ENCODE measurements at regions not wholly inside any gene's neighbourhood (a gene's known extent, or its start where the extent isn't known, plus 50 kb on each side); places are given as distances from the start of the nearest gene placed in this dataset.

GRCh38 chr15:68501259-68501591 lies 69.3 kb upstream of the ITGA11 start:
- DNase-seq: no peak

DNA sequence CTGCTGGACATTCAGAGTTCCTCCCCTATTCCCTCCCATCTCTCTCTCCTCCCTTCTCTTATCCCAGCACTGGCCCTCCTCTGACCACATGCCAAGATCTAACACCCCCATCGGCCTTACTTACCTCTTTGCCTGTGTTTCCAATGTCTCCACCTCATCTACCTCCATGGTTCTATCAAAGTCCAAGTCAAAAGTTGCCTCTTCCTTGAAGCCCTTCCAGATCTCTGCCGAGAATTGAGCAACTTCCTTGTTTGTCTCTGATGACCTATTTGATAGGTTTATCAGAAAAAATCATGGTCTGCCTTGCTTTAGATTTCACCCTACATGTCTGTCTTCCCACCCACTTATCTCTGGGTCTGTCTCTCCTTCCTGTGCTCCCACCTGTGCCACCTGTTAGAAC lies 69.7 kb upstream of the ITGA11 start:
- DNase-seq: peak in 1 of 3 donors; percentile 9

DNA sequence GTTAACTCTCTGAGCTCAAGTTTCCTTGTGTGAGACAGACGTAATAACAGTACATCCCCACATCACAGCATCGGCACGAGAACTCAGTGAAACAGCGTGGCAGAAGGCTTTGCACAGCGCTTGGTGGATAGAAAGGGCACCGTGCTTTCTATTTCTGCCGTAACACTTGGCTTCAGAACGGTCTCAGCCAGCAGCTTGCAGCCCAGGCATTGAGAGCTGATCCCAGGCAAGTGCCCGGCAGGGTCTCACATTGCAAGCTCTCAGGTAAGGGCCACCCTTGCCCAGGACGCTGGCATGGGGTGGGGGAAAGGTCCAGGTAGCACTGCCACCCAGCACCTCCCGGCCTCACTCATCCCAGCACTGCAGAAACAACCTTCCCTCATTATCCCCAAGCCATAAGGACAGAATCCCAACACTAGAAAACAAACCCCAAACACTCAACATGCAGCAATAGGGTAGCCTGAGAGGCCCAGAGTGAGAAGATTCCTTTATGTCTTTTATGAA lies 70.5 kb upstream of the ITGA11 start:
- DNase-seq: no peak

DNA sequence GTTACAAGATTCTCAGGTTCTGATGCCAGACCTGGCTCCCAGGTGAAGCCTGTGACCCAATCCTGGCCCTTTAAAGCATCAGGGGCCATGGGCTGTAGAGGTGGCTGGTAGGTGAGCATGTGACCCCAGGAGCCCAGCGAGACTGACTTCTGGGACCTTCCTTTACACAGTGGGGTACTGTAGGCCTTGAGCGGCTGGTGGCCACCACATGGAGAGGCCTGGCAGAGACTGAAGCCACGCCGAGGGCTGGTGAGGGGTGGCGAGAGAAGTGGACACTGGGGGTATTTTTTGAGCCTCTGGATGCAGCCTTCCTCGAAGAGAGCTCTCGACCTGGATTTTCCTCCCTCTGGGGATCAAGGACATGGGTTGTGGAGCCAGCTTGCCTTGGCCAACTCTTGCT lies 71.2 kb upstream of the ITGA11 start:
- DNase-seq: no peak

- DNase-seq: peak in 1 of 3 donors; percentile 3
These were observed 72.1 kb upstream of the ITGA11 start for GRCh38 chr15:68503791-68504680.

DNA sequence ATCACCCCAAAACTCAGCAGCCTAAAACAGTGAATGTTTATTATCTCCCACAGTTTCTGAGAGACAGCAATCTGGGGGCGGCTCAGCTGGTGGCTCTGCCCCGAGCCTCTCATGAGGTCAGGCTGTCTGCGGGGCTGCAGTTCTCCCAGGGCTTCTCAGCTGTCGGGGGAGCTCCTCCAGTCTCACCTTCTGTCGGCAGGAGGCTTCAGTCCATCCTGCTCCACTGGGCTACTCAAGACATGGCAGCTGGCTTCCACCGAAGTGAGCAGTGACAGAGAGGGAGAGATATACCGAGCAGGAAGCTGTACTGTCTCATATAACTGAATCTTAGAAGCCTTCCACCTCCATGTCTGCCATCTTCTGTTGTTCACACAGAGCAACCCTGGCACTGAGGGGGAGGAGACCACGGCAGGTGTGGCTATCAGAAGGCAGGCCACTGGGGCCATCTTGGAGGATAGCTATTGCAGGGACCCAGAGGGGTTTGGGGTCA lies 72.8 kb upstream of the ITGA11 start:
- DNase-seq: no peak

GRCh38 chr15:68506071-68506470 lies 72.7 kb upstream of the CORO2B start:
- no peak for DNase-seq

DNA sequence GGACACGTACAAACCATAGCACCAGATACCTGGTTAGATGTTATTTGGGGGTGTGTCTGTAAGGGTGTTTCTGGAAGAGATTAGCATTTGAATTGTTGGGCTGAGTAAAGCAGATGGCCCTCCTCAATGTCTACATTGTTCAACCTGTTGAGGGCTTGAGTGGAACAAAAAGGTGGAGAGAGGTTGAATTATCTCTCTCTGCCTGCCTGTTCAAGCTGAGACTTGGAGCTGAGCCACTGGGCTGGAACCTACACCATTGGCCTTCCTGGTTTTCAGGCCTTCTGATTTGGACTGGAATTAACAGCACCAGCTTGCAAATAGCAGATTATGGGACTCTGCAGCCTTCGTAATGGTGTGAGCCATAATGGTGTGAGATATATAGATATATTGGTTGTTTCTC lies 71.3 kb upstream of the CORO2B start:
- no peak for DNase-seq

DNA sequence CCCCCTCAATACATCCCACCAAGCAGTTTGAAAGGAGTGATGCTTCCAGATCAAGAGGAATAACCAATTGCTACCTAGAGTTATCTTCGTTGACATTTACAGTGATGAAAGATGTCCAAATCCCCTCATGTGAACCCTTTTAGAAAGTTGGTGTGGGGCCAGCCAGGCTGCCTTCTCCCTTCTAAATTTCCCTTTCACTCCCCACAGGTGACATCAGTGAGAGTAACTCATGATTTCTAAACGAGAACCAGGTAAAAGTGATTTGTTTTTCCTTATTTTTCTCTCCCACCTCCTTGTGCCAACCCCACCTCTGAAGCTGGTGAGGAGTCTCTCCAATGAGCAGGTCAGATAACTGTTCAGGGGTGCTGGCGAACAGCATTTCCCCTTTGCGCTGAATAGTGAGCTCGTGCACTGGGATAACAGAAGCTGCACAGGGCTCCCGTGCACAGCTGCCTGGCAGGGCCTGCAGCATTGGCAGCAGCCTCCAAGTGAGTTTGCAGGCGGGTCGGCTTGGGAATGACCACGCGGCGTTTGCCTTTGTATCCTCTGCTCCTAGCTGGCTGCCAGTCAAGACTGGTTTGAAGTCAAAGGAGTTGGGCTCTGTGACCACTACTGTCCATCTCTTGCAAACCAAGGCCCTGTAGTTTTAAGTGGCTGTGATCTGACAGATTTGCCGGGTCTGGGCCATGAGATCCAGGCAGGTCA lies 70.2 kb upstream of the CORO2B start:
- no peak for DNase-seq

DNA sequence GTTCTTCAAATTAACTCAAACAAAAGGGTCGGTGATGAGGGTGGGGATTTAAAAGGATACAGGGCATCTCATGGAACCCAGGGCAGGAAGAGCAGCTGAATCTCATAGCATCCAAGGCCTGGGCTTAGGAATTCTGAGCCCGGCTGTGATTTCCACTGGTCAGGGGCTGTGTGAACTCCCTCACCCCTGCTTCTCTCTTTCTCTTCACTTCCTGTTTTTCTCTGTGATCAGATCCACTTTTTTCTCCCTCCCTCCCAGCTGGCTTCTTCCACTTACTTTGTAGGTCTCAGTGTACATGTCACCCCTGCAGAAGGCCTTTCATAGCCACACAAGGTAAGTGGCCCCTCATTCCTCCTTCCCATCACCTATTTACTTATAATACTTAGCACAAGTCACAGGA lies 68.2 kb upstream of the CORO2B start:
- peak in 2 of 3 donors; percentile 12 to 18 for DNase-seq

GRCh38 chr15:68511073-68511991 lies 67.5 kb upstream of the CORO2B start:
- no peak for DNase-seq

GRCh38 chr15:68512052-68512451 lies 66.7 kb upstream of the CORO2B start:
- DNase-seq: no peak

DNA sequence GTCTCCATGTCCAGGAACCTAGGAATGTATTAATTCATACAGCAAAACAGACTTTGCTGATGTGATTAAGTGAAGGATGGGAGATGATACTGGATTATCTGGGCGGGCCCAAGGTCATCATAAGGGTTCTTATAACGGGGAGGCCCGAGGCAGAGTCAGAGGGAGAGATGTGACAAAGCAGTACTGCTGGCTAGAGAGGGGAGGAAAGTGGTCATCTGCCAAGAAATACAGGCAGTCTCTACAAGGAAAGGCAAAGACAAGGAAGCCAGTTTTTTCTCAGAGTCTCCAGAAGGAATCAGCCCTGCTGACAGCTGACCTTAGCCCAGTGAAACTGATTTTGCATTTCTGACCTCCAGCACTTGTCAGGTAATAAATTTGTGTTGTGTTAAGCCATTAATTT lies 66.2 kb upstream of the CORO2B start:
- DNase-seq: no peak

DNA sequence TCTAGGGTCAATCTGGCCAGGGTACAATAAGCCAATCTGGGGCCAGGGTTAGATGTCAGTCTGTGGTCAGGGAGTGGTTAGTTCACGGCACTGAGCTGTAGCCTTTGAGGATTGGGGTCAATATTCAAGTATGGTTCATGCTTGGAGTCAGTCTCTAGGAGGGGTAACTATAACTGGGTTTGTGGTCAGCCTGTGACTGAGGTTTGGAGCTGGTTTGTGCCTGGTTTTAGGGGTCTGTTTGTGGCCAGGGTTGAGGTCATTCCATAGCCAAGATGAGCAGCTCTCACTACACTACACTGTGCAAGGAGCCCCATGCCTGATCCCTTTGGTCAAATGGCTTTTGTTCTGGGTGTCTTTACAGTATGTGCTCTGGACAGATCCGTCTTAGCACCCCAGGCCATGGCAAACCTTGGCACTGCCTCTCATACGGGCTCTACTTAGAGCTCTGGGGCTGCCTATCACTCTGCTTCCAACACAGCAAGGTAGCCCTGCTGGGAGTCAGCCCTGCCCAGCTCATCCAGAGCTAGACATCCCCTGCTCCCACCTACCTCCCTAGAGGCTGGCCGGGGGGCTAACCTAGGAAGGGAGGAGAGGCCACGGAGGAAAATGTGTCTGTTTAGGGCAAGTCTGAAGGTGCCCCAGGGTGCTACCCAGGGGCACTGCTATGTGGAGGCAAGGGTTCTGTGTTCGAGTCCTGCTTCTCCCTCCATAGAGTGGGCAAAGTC lies 63.3 kb upstream of the CORO2B start:
- DNase-seq: no peak

- DNase-seq: no peak
These were observed 61.5 kb upstream of the CORO2B start for GRCh38 chr15:68517285-68517761.

DNA sequence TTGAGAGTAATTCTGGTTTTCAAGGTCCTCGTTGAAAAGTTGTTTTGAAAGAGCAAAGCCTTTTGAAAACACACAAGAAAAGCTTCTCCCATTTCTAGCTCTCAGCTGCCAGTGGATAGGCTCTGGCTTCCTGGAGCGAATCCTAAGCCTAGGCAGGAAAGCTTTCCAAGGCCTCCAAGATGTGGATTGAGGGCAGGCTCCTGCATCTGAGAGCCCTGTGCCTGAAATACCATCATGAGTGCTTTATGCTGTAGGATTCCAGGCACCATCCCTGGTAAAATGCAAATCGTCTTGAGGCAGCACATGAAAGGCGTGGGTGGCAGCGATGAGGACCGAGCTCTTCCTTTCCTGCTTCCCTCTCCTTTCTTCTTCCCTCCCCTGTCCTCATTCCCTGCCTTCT lies 60.7 kb upstream of the CORO2B start:
- no peak for DNase-seq

- no peak for DNase-seq
These were observed 59.9 kb upstream of the CORO2B start for GRCh38 chr15:68518785-68519430.

DNA sequence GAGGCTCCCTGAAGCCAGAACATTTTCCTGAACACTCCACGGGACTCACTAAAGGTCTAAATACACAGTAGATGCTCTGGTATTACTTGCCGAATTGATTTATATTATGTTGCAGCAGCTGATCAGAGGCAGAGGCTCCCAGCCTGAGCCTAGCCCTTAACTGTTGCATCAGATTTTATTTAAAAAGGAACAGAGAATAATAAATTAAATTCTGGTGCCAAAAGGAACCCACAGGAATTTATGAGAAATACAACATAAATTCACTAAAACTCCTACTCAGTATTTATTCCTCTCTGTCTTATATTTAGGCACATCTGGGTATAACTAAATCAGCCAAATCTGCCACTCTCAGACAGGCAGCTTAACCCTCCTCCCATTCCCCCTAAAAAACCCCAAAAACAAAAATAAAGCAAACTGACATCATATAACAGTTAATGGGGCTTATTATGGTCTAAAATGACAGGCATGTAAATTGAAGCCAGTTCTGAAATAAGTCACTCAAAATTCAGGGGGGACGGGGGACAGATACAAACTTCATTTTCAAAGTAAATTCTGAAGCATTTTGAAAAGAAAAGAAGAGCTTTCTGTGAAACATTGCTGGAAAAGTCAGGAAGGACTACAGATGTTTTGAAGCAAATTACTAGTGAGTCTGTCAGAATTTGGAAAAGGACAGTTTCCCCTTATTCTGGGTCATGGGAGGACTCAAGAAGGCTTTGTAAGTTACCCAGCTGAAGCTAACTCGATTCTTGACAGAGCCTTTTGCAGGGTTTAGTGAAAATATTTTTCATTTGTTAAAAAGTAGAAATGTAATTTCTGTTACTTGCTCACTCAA lies 53.8 kb upstream of the CORO2B start:
- DNase-seq: no peak

DNA sequence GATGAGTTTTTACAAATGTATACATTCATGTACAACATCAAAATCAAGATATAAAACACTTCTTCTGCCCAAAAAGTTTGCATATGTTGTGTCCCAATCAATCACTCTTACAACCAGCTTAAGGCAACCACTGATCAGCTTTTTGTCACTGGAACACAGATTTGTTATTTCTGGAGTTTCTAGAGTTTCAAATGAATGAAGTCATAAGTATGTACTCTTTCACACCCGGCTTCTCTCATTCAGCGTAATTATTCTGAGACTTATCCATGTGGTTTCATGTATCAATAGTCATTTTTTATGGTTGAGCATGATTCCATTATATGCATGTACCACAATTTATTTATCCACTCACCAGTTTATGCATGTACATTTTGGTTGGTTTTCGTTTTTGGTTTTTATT lies 53.0 kb upstream of the CORO2B start:
- no peak for DNase-seq

DNA sequence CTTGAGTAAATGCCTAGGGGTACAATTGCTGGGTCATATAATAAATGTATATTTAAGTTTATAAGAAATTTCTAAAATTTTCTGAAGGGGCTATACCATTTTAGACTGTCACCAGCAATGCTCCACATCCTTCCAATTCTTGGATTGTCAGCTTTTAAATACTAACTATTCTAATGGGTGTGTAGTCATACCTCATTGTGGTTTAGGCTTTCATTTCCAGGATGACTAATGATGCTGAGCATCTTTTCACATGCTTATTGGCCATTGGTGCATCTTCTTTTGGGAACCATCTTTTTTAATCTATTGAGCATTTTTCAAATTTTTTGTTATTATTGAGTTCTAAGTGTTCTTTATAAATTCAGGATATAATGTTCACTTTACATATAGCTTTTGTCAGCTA lies 52.5 kb upstream of the CORO2B start:
- DNase-seq: peak in 2 of 3 donors; percentile 14 to 43

GRCh38 chr15:68526784-68527183 lies 52.0 kb upstream of the CORO2B start:
- peak in 2 of 3 donors; percentile 15 to 19 for DNase-seq

All from suppressor macrophage treated with lipopolysaccharide for 1 hour (primary cell).